ENCODE measurements at regions not wholly inside any gene's neighbourhood (a gene's known extent, or its start where the extent isn't known, plus 50 kb on each side); places are given as distances from the start of the nearest gene placed in this dataset.

- DNase-seq (no peak), ATAC-seq (no peak)
- no peak for TF ChIP-seq POLR2A (IDR thresholded peaks at IDR 0.05)
- TF ChIP-seq CTCF (IDR thresholded peaks at IDR 0.05): no peak
- intact Hi-C loops (cut with DNase I): loop anchor here (2.0 to 10.0 kb wide), 10 partner anchors 54 to 465 kb away; partner anchors contain the start of genes ARHGAP21 (in 3 of the 10), ENKUR (in 1 of the 10) and THNSL1 (in 1 of the 10)
- no peaks in the 10 kb centered on the region for H3K27me3 ChIP-seq
- H3K36me3 ChIP-seq: no peaks in the 10 kb centered on the region
- peaks cover 0 to 26% (median 8%) of the 10 kb centered on the region in 12 donors for H3K4me1 ChIP-seq
- peak overlapping the region in 2 of 12 donors; percentile 49 to 68 for H3K27ac ChIP-seq
- no peaks in the 10 kb centered on the region for H3K9me3 ChIP-seq
- H3K4me3 ChIP-seq: no peak overlapping the region
- 50 to 58% (median 52%) methylated on average over 8 of the region's 8 CpGs for WGBS, 4 donors
Measured at GRCh38 chr10:25082276-25083204, 66.1 kb downstream of the THNSL1 start.

- ATAC-seq: no peak
Measured at GRCh38 chr10:25083546-25084111, 67.2 kb downstream of the THNSL1 start.

GRCh38 chr10:25084447-25084846 lies 68.0 kb downstream of the THNSL1 start:
- DNase-seq (no peak), ATAC-seq (no peak)
- Histone ChIP-seq H3K27me3 (no peaks in the 10 kb centered on the region), H3K4me1 (peaks cover 0 to 26% (median 8%) of the 10 kb centered on the region in 12 donors), H3K27ac (no peak overlapping the region), H3K36me3 (no peaks in the 10 kb centered on the region), H3K4me3 (no peak overlapping the region), H3K9me3 (no peaks in the 10 kb centered on the region)
- intact Hi-C loops (cut with DNase I): loop anchor here (5.0 to 10.0 kb wide), 9 partner anchors 57 to 467 kb away; partner anchors contain the start of genes ARHGAP21 (in 3 of the 10), ENKUR (in 1 of the 10) and THNSL1 (in 1 of the 10)
- 97 to 98% (median 97%) methylated on average over 3 of the region's 3 CpGs for WGBS, 4 donors
- TF ChIP-seq CTCF (IDR thresholded peaks at IDR 0.05) (no peak), POLR2A (IDR thresholded peaks at IDR 0.05) (no peak)

More at GRCh38 chr10:25083546-25084111, 67.2 kb downstream of the THNSL1 start:
- Histone ChIP-seq H3K4me1 (peaks cover 0 to 26% (median 8%) of the 10 kb centered on the region in 12 donors), H3K36me3 (no peaks in the 10 kb centered on the region), H3K27ac (no peak overlapping the region), H3K27me3 (no peaks in the 10 kb centered on the region), H3K9me3 (no peaks in the 10 kb centered on the region), H3K4me3 (no peak overlapping the region)
- intact Hi-C loops (cut with DNase I): loop anchor here (2.0 to 10.0 kb wide), 10 partner anchors 55 to 466 kb away; partner anchors contain the start of genes ARHGAP21 (in 3 of the 10), ENKUR (in 1 of the 10) and THNSL1 (in 1 of the 10)
- WGBS, 4 donors: 83 to 93% (median 88%) methylated on average over 8 to 11 of the region's 11 CpGs
- TF ChIP-seq POLR2A (IDR thresholded peaks at IDR 0.05): no peak
- TF ChIP-seq CTCF (IDR thresholded peaks at IDR 0.05): no peak
- DNase-seq: no peak

GRCh38 chr10:25094590-25094989 lies 78.2 kb downstream of the THNSL1 start:
- intact Hi-C loops (cut with DNase I): no loop called here
- Histone ChIP-seq H3K27me3 (no peaks in the 10 kb centered on the region), H3K27ac (no peak overlapping the region), H3K4me3 (no peak overlapping the region), H3K9me3 (peaks cover 0 to 39% (median 7%) of the 10 kb centered on the region in 12 donors), H3K36me3 (no peaks in the 10 kb centered on the region), H3K4me1 (no peaks in the 10 kb centered on the region)
- DNase-seq: no peak
- TF ChIP-seq CTCF (IDR thresholded peaks at IDR 0.05) (no peak), POLR2A (IDR thresholded peaks at IDR 0.05) (no peak)
- ATAC-seq: no peak
